KBM-7 (cell line): ENCODE measurements at regions not wholly inside any gene's neighbourhood (a gene's known extent, or its start where the extent isn't known, plus 50 kb on each side); places are given as distances from the start of the nearest gene placed in this dataset.
"Not testable (repeated sequence)": the region's sequence is repeated elsewhere in the genome, so short reads cannot be mapped to it uniquely, and the experiment has no call there.

Experiments used
- DNase-seq: peaks from one replicate; pipeline ENCODE4 v3.0.0-alpha.2; 2015
- in situ Hi-C: fragments of 300-500 bp; cut with MboI; formaldehyde crosslinking; loops from 2 replicates; pipeline ENCODE4 v1.14.3; 2020; ENCODE audit warnings: low sequenced_read_pairs, low pct_unique_long_range_greater_than_20kb, mixed read lengths

DNA sequence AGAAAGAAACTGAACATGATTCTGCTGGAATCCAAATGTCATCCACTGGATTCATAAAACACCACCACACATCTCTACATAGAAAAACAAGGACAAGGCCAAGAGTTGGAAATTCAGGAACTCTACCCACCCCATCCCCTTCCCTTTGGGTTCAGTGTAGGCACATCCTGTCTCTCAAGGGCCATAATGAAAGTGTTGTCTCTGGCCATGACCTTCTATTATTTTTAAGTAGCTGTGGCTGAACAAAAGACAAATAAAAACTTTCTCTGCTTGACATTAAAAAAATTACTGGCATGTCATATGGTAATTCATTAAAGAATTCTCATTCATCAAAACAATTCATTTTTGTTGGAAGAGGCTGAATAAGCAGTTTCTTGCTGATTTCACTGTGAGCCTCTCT lies 54.9 kb upstream of the ZBTB18 start:
- in situ Hi-C loops: no loop called here

GRCh38 chr1:243991650-243992049 lies 59.4 kb upstream of the ZBTB18 start:
- DNase-seq: no peak
- in situ Hi-C loops: no loop called here

More for the DNA sequence above, 54.9 kb upstream of the ZBTB18 start:
- no peak for DNase-seq

DNA sequence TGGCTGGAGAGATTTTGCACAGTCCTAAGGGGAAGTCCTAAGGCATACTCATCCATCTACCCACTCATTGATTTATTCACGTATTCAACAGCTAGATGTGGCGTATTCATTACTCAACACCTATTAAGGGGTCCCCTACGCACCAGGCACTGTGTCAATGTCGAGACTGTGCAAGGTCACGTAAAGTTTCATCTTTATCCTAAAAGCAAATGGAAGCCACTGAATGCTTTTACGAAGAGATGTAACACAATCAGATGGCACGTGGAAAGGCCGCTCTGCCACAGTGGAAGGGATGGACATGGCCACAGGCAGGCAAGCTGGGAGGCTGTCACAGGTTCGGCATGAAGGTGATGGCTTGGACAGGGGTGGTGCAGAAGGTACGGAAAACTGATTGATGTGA lies 66.3 kb upstream of the ZBTB18 start:
- in situ Hi-C loops: no loop called here
- DNase-seq: no peak

GRCh38 chr1:243982447-243983018 lies 68.5 kb upstream of the ZBTB18 start:
- in situ Hi-C loops: no loop called here
- DNase-seq: no peak

- in situ Hi-C loops: no loop called here
- no peak for DNase-seq
Observed at GRCh38 chr1:243980471-243980870, 70.6 kb upstream of the ZBTB18 start.

DNA sequence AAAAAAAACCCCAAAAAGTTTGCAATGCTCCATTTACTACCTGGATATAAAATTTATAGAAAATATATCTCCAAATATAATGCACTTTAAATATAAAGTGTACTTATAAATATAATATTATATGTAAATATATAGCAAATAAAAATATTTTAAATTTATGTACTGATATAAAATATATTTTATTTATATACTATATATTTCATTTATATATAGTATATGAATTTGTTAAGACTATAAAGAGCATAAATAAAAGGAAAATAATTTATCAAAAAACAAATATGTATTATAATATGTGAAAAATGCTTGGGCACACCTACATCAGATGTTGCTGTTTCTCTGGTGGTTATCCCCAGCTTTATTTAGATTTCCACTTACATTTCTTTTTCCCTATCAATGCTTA lies 71.0 kb upstream of the ZBTB18 start:
- DNase-seq: no peak
- in situ Hi-C loops: no loop called here

DNA sequence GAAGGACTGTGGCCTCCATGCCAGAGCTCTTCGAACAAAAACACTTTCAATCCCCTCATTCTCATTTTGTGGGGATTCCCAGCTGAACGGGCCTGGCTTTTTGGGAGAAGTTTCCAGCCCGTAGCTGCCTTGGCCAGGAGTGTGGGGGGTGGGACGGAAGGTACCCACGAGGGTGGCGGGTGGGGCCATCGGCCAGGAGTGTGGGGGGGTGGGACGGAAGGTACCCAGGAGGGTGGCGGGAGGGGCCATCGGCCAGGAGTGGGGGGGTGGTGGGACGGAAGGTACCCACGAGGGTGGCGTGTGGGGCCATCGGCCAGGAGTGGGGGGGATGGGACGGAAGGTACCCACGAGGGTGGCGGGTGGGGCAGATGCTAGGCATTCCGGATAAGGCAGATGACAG lies 71.7 kb upstream of the ZBTB18 start:
- no peak for DNase-seq
- in situ Hi-C loops: no loop called here

DNA sequence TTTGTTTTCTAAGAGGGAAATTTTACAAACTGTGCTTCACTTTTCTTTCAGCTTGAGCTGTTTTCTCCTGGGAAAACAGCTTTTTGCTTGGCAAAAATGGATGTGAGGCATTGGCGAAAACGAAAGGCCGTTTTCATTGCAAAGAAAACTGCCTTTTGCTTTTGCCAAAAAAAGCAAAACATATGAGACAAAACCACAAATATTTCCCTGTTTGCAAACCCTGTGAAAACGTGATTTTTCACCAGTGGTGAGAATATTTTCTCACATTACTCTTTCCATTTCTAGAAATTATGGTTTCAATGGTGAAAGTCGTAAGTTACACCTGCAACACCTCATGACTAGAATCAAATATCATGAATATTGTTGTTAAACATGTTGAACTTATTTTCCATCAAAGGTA lies 74.0 kb upstream of the ZBTB18 start:
- in situ Hi-C loops: no loop called here
- no peak for DNase-seq

GRCh38 chr1:243974451-243975292 lies 76.4 kb upstream of the ZBTB18 start:
- no peak for DNase-seq
- in situ Hi-C loops: no loop called here

GRCh38 chr1:243973169-243973568 lies 77.9 kb upstream of the ZBTB18 start:
- no peak for DNase-seq
- in situ Hi-C loops: no loop called here

DNA sequence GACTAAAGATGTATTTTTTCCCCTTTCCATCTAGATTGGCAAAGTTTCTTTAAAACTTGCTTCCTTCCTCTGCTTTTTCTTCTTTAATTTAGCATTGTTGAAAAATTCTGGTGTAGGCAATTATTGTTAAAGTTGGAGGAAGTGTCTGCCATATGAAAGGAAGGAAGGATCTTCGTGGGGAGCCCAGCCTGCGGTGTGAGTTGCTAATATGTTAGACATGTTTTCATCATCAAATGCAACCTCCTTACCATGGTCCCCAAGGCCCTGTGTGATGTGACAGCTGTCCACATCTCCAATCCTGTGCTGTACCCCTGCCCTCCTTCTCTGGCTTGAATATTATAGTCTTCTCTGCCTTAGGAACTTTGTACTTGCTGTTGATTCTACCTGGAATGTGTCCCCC lies 81.0 kb upstream of the ZBTB18 start:
- in situ Hi-C loops: no loop called here
- DNase-seq: no peak

- in situ Hi-C loops: no loop called here
- DNase-seq: no peak
Observed at GRCh38 chr1:243968413-243968812, 82.7 kb upstream of the ZBTB18 start.

DNA sequence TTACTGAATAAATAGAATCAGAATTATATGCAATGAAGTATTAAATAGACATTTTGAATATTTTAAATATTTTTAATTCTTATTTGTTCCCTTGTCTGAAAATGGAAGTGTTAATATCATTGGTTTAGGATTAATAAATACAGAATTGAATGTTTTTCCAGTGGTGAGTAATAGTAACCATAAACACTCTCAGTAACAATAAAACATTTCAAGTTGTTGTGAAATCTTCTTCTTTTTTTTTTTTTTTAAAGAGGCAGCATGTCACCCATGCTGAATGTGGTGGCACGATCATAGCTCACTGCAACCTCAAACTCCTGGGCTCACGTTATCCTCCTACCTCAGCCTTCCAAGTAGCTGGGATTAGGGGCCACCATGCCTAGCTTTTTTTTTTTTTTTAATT lies 86.2 kb upstream of the ZBTB18 start:
- in situ Hi-C loops: no loop called here
- no peak for DNase-seq

DNA sequence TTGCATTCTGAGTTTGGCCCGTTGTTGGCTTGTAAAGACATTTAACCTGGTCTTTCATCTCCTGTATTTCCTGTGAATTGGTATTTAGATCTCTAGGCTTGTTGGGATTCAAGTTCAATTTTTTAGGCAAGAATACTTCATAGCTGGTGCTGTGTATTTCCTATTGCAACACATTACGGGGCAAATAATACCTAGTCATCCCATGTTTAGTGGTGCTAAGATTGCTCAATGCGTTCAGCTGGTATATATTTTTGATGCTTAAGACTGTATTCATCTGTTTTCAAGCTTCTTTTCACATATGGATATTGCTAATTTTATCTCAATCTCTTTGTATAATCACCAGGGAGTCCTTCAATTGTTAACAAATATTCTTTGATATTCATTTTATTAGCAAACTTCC lies 87.5 kb upstream of the ZBTB18 start:
- in situ Hi-C loops: no loop called here
- no peak for DNase-seq

DNA sequence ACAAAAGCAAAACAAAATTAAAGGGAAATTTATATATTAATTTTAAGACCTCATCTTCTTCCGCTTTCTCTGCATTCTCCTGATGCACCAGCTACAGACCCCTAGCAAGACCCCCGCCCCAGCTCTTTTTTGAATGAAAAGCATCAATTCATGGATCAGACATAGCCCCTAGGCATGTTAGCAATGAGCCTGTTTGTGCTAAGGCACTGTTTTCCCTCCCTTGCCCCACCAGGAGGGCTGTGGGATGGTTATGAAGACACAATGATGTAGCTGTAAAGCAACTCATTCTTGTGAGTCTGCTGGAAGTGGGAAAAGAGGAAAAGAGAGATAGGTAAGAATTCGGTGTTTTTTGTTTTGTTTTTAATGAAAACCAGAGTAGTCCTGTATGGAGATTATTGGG lies 88.5 kb upstream of the ZBTB18 start:
- in situ Hi-C loops: no loop called here
- no peak for DNase-seq

GRCh38 chr1:243959998-243960397 lies 91.1 kb upstream of the ZBTB18 start:
- no peak for DNase-seq
- in situ Hi-C loops: no loop called here

- DNase-seq: no peak
Observed at GRCh38 chr1:243957141-243957540, 93.9 kb upstream of the ZBTB18 start.

GRCh38 chr1:243956450-243956849 lies 94.6 kb upstream of the ZBTB18 start:
- DNase-seq: no peak
- in situ Hi-C loops: no loop called here

More at GRCh38 chr1:243957141-243957540, 93.9 kb upstream of the ZBTB18 start:
- in situ Hi-C loops: no loop called here

DNA sequence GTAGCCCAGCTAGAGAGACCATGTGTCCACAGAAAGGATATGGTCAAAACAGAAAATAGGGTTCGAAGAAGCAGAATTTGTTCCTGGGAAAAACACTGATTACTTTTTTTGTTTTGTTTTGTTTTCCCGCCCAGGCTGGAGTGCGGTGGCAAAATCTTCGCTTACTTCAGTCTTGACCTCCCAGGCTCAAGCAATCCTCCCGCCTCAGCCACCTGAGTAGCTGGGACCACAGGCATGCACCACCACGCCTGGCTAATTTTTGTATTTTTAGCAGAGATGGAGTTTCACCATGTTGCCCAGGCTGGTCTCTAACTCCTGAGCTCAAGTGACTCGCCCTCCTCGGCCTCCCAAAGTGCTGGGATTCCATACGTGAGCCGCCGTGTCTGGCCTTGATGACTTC lies 99.9 kb upstream of the ZBTB18 start:
- DNase-seq, in situ Hi-C loops: not testable (repeated sequence)

DNA sequence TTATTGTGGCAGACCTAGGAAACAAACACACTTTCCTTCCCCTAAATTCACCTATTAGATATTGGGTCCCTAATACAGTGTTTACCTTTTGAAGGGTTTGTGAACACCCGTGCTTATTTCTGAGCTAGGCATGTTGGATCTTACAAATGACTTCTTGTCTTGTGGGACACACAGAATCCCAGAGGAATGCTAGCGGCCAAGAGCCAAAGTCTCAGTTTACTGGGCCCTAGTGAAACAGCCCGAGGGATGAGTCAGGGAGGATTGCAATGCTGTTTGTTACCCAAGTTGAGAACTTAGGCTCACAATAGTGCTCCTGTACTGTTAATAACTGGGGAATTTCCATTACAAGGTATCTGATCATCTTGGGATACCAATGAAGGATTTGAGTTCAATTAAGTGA lies 100.1 kb upstream of the AKT3 start:
- in situ Hi-C loops: no loop called here
- DNase-seq: no peak

DNA sequence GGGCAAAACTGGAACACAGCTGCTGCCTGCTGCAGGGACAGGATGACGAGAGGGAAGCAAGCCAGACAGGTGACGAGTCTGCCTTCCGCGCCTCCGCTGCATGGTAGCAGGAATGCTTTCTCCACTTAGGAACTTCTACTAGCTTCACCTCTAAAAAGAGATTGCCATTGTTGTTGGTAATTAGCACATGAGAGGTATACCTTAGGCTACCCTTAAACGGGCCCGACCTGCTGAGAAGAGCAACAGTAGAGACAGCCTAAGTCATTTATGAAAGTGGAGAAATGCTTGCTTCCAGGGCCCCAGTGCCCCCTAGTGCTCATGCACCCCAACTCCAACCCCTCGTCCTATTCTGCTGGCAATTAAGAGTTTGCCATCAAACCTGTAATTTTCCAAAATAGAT lies 96.9 kb upstream of the AKT3 start:
- DNase-seq: no peak
- in situ Hi-C loops: no loop called here
